Pancreas (tissue), 10 donors: ENCODE measurements at regions not wholly inside any gene's neighbourhood (a gene's known extent, or its start where the extent isn't known, plus 50 kb on each side); places are given as distances from the start of the nearest gene placed in this dataset.

Experiments used
- ATAC-seq, 4 donors: fragments of 200-7000 bp; cut with Tn5 transposase; one replicate each; pipeline versions ENCODE4 v1.8.0 to v1.9.1; 2020; ENCODE audit warnings: mild to moderate bottlenecking in 4 of 4, moderate library complexity in 4 of 4
- DNase-seq, 6 donors: peaks; one replicate each; pipeline ENCODE4 v3.0.0-alpha.2; 2020
- FAIRE-seq: peaks from 2 replicates; lab custom pipeline; 2012; peaks lifted over from hg19 to GRCh38; lab: Jason Lieb, UNC
- H3K27ac ChIP-seq, 4 donors: fragments of 200-600 bp; sonication (generic); 1 replicate in 3 of 4; 2 replicates in 1 of 4; pipeline versions ENCODE4 v1.5.0 to v1.8.0; 2020
- H3K27me3 ChIP-seq, 4 donors: fragments of 200-600 bp; one replicate each; pipeline ENCODE4 v1.8.0; 2021
- H3K36me3 ChIP-seq, 3 donors: fragments of 200-600 bp; sonication (generic) in 1 of 3; one replicate each; pipeline versions ENCODE4 v1.5.0 to v1.8.0; 2020 to 2021
- H3K4me1 ChIP-seq, 3 donors: fragments of 200-600 bp; one replicate each; pipeline ENCODE4 v1.8.0; 2021
- H3K4me3 ChIP-seq, 4 donors: fragments of 200-600 bp; sonication (generic) in 2 of 4; one replicate each; pipeline versions ENCODE4 v1.5.0 to v1.8.0; 2020 to 2021
- H3K9me3 ChIP-seq, 4 donors: fragments of 200-600 bp; one replicate each; pipeline ENCODE4 v1.8.0; 2021
- CTCF ChIP-seq, 4 donors: fragments of 200-600 bp; sonication (generic) in 3 of 4; IDR thresholded peaks; one replicate each; pipeline versions ENCODE4 v1.5.0 to v1.8.0; 2021; ENCODE audit warnings: antibody characterized with exemption in 4 of 4
- WGBS, 2 donors: extraction: QIAGEN DNeasy Blood & Tissue Kit; methylation state at CpG; one replicate each; pipeline ENCODE4 v1.1.7; 2013; 5-methylcytosine and 5-hydroxymethylcytosine counted together
- intact Hi-C, 3 donors: fragments of 100-400 bp; cut with DNase I; formaldehyde crosslinking; loops; one replicate each; pipeline versions ENCODE4 v1.11.1 to v1.14.2; 2022
- donor health status: healthy with polysubstance abuse.
- donor health status: DM: no; HTN: no; CAD: no; lungs with moderate emphysema.
- donor health status: DM: no; HTN: no; CAD: no.
- donor health status: control.
- donor health status: control.
- donor health status: Bipolar disorder and iron deficiency.
- donor health status: DM: yes; HTN: yes; CAD: no.
- donor health status: DM: no; HTN: no; CAD: no.
- donor health status: DM: no; HTN: no; CAD: no.
- donor health status: DM: yes; HTN: yes; CAD: no.

- Histone ChIP-seq H3K27ac (no peak overlapping the region), H3K4me3 (no peak overlapping the region), H3K27me3 (no peaks in the 10 kb centered on the region), H3K36me3 (no peaks in the 10 kb centered on the region), H3K9me3 (no peaks in the 10 kb centered on the region), H3K4me1 (no peaks in the 10 kb centered on the region)
- TF ChIP-seq CTCF (IDR thresholded peaks at IDR 0.05) = no peak
- DNase-seq (no peak), ATAC-seq (no peak), FAIRE-seq (no peak)
- WGBS, 2 donors = 56 to 60% methylated on average over 3 of the region's 3 CpGs
- intact Hi-C loops = no loop called here
Observed at GRCh38 chr16:65641762-65642289, 520.0 kb upstream of the CDH11 start.

GRCh38 chr16:65641049-65641761, 519.3 kb upstream of the CDH11 start:
- H3K4me3 ChIP-seq = no peak overlapping the region
- 60 to 79% methylated on average over 3 of the region's 3 CpGs for WGBS, 2 donors
- DNase-seq (no peak), ATAC-seq (no peak), FAIRE-seq (no peak)
- H3K27ac ChIP-seq = no peak overlapping the region
- no peaks in the 10 kb centered on the region for H3K27me3 ChIP-seq
- TF ChIP-seq CTCF (IDR thresholded peaks at IDR 0.05) = no peak
- H3K9me3 ChIP-seq = no peaks in the 10 kb centered on the region
- intact Hi-C loops = no loop called here
- H3K4me1 ChIP-seq = no peaks in the 10 kb centered on the region
- no peaks in the 10 kb centered on the region for H3K36me3 ChIP-seq

- intact Hi-C loops = no loop called here
- H3K9me3 ChIP-seq = no peaks in the 10 kb centered on the region
- TF ChIP-seq CTCF (IDR thresholded peaks at IDR 0.05) = no peak
- H3K4me1 ChIP-seq = no peaks in the 10 kb centered on the region
- WGBS, 2 donors = 73 to 82% methylated on average over 1 of the region's 1 CpG
- no peaks in the 10 kb centered on the region for H3K27me3 ChIP-seq
- no peak for DNase-seq
- no peaks in the 10 kb centered on the region for H3K36me3 ChIP-seq
- ATAC-seq = no peak
- no peak overlapping the region for H3K4me3 ChIP-seq
- no peak overlapping the region for H3K27ac ChIP-seq
- FAIRE-seq = peak; percentile 67
Observed at GRCh38 chr16:65634833-65635232, 513.0 kb upstream of the CDH11 start.

GRCh38 chr16:65634291-65634690, 512.4 kb upstream of the CDH11 start:
- no peak for FAIRE-seq
- no peaks in the 10 kb centered on the region for H3K36me3 ChIP-seq
- 48 to 65% methylated on average over 5 of the region's 5 CpGs for whole genome bisulfite sequencing, 2 donors
- H3K27me3 ChIP-seq = peaks cover 0 to under 1% (median 0%) of the 10 kb centered on the region in 4 donors
- H3K4me3 ChIP-seq = no peak overlapping the region
- no peak overlapping the region for H3K27ac ChIP-seq
- no peaks in the 10 kb centered on the region for H3K9me3 ChIP-seq
- H3K4me1 ChIP-seq = no peaks in the 10 kb centered on the region
- TF ChIP-seq CTCF (IDR thresholded peaks at IDR 0.05) = no peak
- no peak for ATAC-seq
- no peak for DNase-seq
- intact Hi-C loops = no loop called here

- Histone ChIP-seq H3K36me3 (no peaks in the 10 kb centered on the region), H3K4me1 (no peaks in the 10 kb centered on the region), H3K4me3 (no peak overlapping the region), H3K27ac (no peak overlapping the region), H3K9me3 (no peaks in the 10 kb centered on the region), H3K27me3 (peaks cover 0 to 3% (median 0%) of the 10 kb centered on the region in 4 donors)
- intact Hi-C loops = no loop called here
- WGBS, 2 donors = 65 to 69% methylated on average over 2 of the region's 2 CpGs
- FAIRE-seq (no peak), DNase-seq (no peak), ATAC-seq (no peak)
- TF ChIP-seq CTCF (IDR thresholded peaks at IDR 0.05) = no peak
Observed at GRCh38 chr16:65624666-65625065, 502.8 kb upstream of the CDH11 start.
